ENCODE measurements at regions not wholly inside any gene's neighbourhood (a gene's known extent, or its start where the extent isn't known, plus 50 kb on each side); places are given as distances from the start of the nearest gene placed in this dataset.

DNA sequence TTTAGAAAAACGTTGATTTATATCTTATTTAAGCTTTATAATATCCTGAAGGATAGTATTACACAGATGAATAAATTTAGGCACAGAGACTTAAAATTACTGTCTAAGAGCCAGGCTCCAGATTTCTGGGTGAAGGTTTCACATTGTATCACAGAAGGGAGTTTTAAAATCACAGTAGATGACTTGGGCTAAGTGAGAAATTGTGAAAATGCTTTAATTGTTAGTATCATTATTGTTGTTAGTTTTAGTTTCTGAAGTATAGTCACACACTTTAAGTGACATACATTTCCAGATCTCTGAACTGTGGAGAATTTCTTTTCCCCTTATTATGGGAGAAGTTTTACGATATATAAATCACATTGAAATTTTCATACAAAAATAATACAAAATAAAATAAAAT is 83.5 kb downstream of the NDUFS5 start:
- TF ChIP-seq POLR2A (IDR thresholded peaks at IDR 0.05) = no peak
- TF ChIP-seq, protein P1, sequence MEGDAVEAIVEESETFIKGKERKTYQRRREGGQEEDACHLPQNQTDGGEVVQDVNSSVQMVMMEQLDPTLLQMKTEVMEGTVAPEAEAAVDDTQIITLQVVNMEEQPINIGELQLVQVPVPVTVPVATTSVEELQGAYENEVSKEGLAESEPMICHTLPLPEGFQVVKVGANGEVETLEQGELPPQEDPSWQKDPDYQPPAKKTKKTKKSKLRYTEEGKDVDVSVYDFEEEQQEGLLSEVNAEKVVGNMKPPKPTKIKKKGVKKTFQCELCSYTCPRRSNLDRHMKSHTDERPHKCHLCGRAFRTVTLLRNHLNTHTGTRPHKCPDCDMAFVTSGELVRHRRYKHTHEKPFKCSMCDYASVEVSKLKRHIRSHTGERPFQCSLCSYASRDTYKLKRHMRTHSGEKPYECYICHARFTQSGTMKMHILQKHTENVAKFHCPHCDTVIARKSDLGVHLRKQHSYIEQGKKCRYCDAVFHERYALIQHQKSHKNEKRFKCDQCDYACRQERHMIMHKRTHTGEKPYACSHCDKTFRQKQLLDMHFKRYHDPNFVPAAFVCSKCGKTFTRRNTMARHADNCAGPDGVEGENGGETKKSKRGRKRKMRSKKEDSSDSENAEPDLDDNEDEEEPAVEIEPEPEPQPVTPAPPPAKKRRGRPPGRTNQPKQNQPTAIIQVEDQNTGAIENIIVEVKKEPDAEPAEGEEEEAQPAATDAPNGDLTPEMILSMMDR (IDR thresholded peaks at IDR 0.05) = no peak

DNA sequence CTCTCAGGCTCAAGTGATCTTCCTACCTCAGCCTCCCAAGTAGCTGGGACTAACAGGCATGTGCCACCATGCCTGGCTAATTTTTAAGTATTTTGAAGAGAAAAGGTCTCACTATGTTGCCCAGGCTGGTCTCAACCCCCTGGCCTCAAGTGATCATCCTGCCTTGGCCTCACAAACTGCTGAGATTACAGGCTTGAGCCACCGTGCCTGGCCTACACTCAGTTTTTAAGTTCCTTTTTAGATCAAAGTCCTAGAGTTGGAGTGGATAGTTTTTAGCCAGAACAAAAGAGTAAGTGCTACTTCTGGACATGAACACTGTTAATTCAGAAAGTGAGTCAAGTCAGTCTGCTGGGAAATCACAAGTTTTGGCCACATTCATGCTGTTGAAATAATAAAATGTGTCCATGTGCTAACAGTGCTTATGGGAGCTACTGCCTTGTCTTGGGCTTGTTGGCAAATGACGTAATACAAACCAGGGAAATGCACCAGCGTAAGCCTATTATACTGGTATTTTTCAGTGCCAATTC is 84.2 kb downstream of the NDUFS5 start:
- Histone ChIP-seq H3K27me3 (no peaks in the 10 kb centered on the region), H3K9me3 (replicated peaks in 1 of 3) (no peaks in the 10 kb centered on the region), H3K4me3 (no peak overlapping the region), H3K36me3 (replicated peaks in 1 of 2) (no peaks in the 10 kb centered on the region), H3K4me1 (replicated peaks in 1 of 2) (peaks cover 43 to 59% of the 10 kb centered on the region in 2 donors), H3K27ac (peak overlapping the region; percentile 28 to 82 (median 57))
- peak in 1 of 2 donors; percentile 10 for TF ChIP-seq POLR2A (IDR thresholded peaks at IDR 0.05)
- TF ChIP-seq, protein P1 (IDR thresholded peaks at IDR 0.05) = no peak
- intact Hi-C loops (cut with DNase I) = no loop called here
- 47 to 53% (median 52%) methylated on average over 3 of the region's 3 CpGs for WGBS, 4 donors
- peak in 4 of 7 donors; percentile 47 to 55 (median 51) for DNase-seq

More for the DNA sequence above, 83.5 kb downstream of the NDUFS5 start:
- H3K36me3 ChIP-seq (replicated peaks in 1 of 2) = no peaks in the 10 kb centered on the region
- H3K9me3 ChIP-seq (replicated peaks in 1 of 3) = no peaks in the 10 kb centered on the region
- H3K27ac ChIP-seq = peak overlapping the region in 1 of 5 donors; percentile 65
- WGBS, 4 donors = 74 to 79% (median 75%) methylated on average over 2 of the region's 2 CpGs
- intact Hi-C loops (cut with DNase I) = loop anchor here (5.0 to 10.0 kb wide), 3 partner anchors 65 to 145 kb away; no protein-coding TSS in a partner anchor
- DNase-seq = no peak
- H3K4me1 ChIP-seq (replicated peaks in 1 of 2) = peaks cover 41 to 54% of the 10 kb centered on the region in 2 donors
- H3K27me3 ChIP-seq = no peaks in the 10 kb centered on the region
- no peak overlapping the region for H3K4me3 ChIP-seq

DNA sequence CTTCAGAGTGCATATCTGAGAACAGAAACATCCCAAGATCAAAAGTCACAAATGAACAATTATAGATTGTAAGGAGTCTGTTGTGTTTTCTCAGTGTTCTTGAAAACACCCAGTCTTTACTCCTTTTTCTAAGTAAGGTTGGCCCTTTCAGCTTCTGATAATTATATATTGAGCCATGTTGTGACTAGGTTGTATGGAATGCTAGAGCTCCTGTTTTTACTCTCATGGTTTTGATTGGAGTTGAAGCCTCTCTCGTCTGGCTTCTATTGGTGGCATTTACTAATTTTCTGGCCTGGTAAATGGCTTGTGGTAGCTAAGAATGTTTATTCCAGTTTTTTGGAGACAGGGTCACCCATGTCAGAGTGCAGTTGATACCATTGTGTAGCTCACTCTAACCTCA is 84.7 kb downstream of the NDUFS5 start:
- peaks cover 48 to 64% of the 10 kb centered on the region in 2 donors for H3K4me1 ChIP-seq (replicated peaks in 1 of 2)

DNA sequence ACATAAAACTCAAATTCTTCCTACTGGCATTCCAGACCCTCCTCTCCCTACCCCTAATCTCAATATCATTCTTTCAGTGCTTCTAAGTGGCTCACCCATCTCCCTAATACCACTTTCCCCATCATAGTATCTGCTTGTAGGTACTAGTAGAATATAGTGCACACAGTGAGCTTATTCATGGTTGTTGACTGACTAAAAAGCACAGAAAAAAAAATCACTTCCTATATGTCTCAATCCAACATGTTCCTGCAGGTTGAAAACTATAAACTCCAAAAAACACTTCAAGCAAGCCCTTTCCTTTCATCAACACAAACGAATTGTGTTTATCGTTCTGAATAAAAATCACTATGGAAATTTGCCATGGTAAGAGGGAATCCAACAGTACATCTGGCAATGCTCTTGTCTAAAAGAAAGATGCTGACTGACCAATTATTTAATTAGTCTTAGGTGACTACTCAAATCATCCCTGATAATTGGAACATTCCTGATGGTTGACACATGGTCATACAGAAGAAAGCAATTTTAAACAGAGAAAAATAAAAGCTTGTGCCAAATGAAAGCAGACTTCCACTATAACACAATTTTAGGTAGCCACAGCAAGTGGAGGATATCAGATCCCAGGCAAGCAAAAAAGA is 87.1 kb downstream of the NDUFS5 start:
- WGBS, 4 donors = 63 to 80% (median 66%) methylated on average over 2 of the region's 2 CpGs
- Histone ChIP-seq H3K27ac (no peak overlapping the region), H3K4me3 (no peak overlapping the region), H3K27me3 (no peaks in the 10 kb centered on the region), H3K9me3 (replicated peaks in 1 of 3) (no peaks in the 10 kb centered on the region), H3K36me3 (replicated peaks in 1 of 2) (no peaks in the 10 kb centered on the region), H3K4me1 (replicated peaks in 1 of 2) (peaks cover 50 to 68% of the 10 kb centered on the region in 2 donors)
- DNase-seq = no peak
- TF ChIP-seq, protein P1 (IDR thresholded peaks at IDR 0.05) = no peak
- TF ChIP-seq POLR2A (IDR thresholded peaks at IDR 0.05) = no peak
- intact Hi-C loops (cut with DNase I) = no loop called here

More for the DNA sequence above, 84.7 kb downstream of the NDUFS5 start:
- 59 to 77% (median 74%) methylated on average over 1 of the region's 1 CpG for WGBS, 4 donors
- Histone ChIP-seq H3K4me3 (no peak overlapping the region), H3K27me3 (no peaks in the 10 kb centered on the region), H3K36me3 (replicated peaks in 1 of 2) (no peaks in the 10 kb centered on the region), H3K27ac (peak overlapping the region; percentile 28 to 82 (median 57)), H3K9me3 (replicated peaks in 1 of 3) (no peaks in the 10 kb centered on the region)
- no peak for TF ChIP-seq POLR2A (IDR thresholded peaks at IDR 0.05)
- TF ChIP-seq, protein P1 (IDR thresholded peaks at IDR 0.05) = no peak
- no peak for DNase-seq
- intact Hi-C loops (cut with DNase I) = no loop called here
